AG09309 (cell line): ENCODE measurements at regions not wholly inside any gene's neighbourhood (a gene's known extent, or its start where the extent isn't known, plus 50 kb on each side); places are given as distances from the start of the nearest gene placed in this dataset.

ENCODE experiments used
- DNase-seq: peaks from one replicate; pipeline ENCODE4 v3.0.0-alpha.2; 2010; ENCODE audit warnings: low read depth
- H3K4me3 ChIP-seq: 2 replicates; pipeline ENCODE4 v1.5.1; 2011; ENCODE audit warnings: mild to moderate bottlenecking, low read depth, low read length, moderate library complexity; ENCODE audit not compliant: control insufficient read depth
- TF ChIP-seq, protein P1 (sequence below): IDR thresholded peaks from 2 replicates; pipeline ENCODE4 v1.5.1; 2011; ENCODE audit warnings: mild to moderate bottlenecking, low read depth, low read length, inconsistent platforms; ENCODE audit not compliant: insufficient read depth, control insufficient read depth; ENCODE audit errors: missing control alignments

DNA sequence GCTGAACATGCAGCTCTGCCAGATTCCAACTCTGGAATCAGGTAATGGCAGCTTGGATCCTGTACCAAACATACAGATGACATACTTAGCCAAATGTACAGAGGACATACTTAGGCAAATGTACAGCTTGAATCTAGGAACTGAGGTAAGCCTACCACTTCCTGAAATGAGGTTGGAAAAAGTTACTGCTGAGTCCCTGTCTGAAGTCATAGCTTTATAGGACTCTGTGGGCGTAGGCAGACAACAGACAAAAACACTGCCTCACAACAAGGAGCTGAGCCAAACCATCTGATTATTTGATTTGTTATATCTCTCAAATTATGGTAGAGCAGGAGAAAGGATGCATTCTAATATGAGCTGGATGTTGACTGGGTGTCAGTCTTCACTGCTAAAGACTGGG, 290.2 kb upstream of the TCF4 start:
- TF ChIP-seq, protein P1, sequence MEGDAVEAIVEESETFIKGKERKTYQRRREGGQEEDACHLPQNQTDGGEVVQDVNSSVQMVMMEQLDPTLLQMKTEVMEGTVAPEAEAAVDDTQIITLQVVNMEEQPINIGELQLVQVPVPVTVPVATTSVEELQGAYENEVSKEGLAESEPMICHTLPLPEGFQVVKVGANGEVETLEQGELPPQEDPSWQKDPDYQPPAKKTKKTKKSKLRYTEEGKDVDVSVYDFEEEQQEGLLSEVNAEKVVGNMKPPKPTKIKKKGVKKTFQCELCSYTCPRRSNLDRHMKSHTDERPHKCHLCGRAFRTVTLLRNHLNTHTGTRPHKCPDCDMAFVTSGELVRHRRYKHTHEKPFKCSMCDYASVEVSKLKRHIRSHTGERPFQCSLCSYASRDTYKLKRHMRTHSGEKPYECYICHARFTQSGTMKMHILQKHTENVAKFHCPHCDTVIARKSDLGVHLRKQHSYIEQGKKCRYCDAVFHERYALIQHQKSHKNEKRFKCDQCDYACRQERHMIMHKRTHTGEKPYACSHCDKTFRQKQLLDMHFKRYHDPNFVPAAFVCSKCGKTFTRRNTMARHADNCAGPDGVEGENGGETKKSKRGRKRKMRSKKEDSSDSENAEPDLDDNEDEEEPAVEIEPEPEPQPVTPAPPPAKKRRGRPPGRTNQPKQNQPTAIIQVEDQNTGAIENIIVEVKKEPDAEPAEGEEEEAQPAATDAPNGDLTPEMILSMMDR: no peak
- no peak overlapping the region for H3K4me3 ChIP-seq
- no peak for DNase-seq

DNA sequence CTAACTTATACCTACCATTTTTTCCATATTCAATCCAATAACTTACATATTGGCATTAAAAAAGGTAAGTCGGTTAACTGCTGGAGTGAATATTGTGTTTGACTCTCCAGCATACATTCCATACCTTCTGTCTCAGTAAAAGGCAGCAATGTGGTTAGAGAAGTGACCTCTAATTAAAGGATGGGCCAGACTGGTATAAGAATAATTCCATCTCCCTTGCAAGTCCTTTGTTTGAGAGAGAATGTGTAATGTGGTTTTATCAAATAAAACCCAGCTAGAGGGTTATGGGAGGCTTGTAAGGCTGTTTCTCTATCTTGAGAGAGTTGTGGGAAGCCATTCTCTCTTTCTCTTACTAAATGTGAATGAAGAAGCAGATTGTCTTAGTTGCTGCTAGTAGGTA, 289.3 kb upstream of the TCF4 start:
- DNase-seq: no peak
- TF ChIP-seq, protein P1: no peak
- no peak overlapping the region for H3K4me3 ChIP-seq

DNA sequence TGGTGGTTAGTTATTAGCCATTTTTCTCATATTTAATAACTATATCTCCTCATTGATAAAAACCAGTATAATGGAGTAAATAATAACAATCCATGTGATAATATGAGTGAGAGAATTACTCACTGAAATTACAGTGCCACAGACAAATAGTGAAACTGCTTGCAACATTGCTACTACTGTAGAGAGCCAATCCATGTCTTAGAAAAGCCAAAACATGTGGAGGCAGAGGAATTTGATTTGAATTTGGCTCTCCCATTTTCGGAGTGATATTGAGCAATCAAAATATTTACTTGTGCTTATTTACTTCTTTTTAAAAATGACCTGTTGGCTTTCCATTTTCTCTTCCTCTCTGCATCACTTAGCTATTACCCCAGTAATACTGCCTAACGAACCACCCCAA, 288.3 kb upstream of the TCF4 start:
- H3K4me3 ChIP-seq: no peak overlapping the region
- DNase-seq: no peak
- TF ChIP-seq, protein P1: no peak

DNA sequence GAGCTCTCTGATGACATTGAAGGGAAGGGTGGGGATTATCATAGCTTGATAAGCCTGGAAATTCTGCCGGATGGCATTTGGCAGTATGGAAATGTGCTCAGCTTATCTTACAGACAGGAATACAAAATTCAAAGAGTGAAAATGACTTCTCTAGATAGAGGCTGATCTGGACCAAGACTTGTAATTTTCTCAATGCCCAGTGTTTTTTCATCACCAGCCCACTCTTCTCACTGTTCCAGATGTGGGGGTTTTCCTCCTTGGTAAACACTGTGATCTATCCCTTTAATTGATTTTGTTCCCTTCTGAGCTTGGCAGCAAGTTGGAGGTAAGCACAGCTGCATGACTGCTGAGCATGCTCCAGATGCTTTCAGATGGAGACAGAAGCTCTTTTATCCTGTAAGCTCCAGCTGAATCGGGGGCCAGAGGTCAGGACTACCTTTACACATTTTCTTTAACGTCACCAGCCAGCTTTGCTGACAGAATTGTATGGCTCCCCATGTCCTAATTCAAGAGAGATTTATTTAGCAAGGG, 287.4 kb upstream of the TCF4 start:
- no peak overlapping the region for H3K4me3 ChIP-seq
- TF ChIP-seq, protein P1: no peak
- no peak for DNase-seq

DNA sequence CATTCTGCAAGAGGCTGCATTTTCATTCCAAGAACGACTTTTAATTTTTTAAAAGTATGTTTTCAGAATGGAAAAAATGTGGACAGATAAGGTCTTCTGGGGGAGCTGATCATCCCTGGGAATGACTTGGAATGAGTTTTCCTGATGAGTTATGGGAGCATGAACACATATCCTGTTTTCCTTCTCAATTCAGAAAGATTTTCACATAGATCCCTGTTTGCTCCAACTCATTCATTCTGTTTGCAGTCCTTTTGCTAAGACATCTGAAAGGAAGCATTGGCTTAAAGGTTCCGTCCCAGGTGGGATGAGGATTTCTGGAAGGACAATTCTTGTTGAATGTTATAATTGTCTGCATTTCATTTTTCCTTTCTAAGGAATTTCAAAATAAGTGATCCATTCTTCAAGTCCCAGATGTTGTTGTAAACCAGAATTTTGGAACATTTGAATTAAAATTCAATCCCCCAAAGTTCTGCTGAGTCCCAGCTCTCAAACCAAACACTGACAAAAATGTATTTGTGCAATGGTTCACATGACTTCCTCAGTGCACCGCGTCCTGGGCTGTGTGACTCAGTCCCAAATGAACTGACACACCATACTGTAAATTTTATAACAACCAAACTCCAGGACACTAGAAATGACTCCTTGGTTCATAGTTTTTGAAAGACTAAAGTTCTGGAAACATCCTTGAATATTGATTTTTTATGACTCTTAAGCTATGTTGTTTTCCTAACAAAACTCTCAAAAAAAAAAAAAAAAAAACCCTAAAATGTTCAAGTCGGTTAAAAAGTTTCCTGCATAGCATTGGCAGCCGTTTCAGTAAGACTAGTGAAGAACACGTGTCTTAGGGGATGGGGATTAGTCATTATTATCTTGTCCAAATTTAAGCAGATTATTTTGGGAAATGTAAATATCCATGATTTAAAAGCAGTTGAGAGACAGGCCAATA, 281.8 kb upstream of the TCF4 start:
- DNase-seq: no peak
- H3K4me3 ChIP-seq: no peak overlapping the region
- TF ChIP-seq, protein P1: no peak

DNA sequence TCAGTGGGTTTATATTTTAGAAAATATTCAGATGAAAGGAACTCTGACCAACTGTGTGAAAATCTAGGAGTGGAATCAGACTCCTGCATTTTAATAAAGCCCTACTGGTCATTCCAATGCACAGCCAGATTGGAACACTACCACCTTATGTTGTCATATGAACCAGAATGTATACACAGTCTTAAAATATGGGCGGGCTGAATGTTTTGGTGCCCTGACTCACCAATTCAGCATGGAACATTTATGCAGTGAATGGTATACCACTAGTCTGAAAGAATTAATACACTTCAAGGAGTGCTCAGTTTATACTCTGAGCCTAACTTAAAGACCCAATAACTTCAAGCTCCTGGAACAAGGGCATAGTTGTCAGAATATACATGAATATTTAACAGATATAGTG, 280.9 kb upstream of the TCF4 start:
- H3K4me3 ChIP-seq: no peak overlapping the region
- TF ChIP-seq, protein P1: no peak
- no peak for DNase-seq

DNA sequence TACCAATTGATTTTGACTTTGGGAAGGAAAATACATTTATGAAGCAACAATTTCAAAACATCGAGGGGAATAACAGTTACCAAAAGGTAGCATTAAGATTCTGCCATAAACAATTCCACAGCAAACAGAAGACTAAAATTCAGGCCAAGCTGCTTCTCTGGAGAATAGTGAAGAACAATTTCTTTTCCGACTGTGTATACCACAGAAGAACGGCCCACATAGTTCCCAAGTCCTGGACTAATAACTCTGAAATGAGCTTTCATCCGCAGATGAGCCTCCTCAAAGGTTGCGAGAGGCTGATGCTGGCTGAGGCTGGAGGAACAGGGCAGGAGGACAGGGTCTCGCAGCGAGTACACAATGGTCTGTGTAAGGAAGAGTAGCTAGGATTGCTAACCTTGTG, 278.9 kb upstream of the TCF4 start:
- H3K4me3 ChIP-seq: no peak overlapping the region
- TF ChIP-seq, protein P1: no peak
- DNase-seq: no peak
